ENCODE measurements at regions not wholly inside any gene's neighbourhood (a gene's known extent, or its start where the extent isn't known, plus 50 kb on each side); places are given as distances from the start of the nearest gene placed in this dataset.

DNA sequence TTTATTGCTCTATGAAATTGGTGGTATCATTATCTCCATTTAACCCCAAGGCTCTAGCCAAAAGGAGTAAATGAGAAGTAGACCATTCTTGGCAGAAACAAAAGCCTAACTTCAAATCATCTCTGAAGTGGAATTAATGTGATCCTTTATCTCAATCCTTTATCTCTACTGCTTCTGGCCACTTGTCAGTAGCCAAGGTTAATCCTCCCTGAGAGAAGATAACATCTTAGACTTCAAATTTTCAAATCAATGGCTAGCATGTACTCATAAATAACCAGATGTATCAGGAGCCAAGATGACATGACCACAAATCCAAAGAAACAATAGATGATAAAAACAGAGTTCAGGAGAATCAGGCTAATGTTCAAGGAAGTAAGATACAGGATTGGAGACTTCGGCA, 123.1 kb upstream of the RASSF8 start:
- H3K27ac ChIP-seq: no peak overlapping the region
- no peak overlapping the region for H3K4me3 ChIP-seq
- H3K4me1 ChIP-seq: no peaks in the 10 kb centered on the region
- no peak for DNase-seq (ENCODE audit: low spot score in 2 of 2)
- H3K9me3 ChIP-seq: no peaks in the 10 kb centered on the region
- WGBS: 86% methylated on average over 1 of the region's 1 CpG
- H3K36me3 ChIP-seq: no peaks in the 10 kb centered on the region
- no peak for TF ChIP-seq POLR2AphosphoS5 (IDR thresholded peaks at IDR 0.05)
- TF ChIP-seq POLR2A (IDR thresholded peaks at IDR 0.05): no peak
- TF ChIP-seq, protein P1, sequence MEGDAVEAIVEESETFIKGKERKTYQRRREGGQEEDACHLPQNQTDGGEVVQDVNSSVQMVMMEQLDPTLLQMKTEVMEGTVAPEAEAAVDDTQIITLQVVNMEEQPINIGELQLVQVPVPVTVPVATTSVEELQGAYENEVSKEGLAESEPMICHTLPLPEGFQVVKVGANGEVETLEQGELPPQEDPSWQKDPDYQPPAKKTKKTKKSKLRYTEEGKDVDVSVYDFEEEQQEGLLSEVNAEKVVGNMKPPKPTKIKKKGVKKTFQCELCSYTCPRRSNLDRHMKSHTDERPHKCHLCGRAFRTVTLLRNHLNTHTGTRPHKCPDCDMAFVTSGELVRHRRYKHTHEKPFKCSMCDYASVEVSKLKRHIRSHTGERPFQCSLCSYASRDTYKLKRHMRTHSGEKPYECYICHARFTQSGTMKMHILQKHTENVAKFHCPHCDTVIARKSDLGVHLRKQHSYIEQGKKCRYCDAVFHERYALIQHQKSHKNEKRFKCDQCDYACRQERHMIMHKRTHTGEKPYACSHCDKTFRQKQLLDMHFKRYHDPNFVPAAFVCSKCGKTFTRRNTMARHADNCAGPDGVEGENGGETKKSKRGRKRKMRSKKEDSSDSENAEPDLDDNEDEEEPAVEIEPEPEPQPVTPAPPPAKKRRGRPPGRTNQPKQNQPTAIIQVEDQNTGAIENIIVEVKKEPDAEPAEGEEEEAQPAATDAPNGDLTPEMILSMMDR (IDR thresholded peaks at IDR 0.05): no peak
- no peak for TF ChIP-seq EP300 (IDR thresholded peaks at IDR 0.05)
- H3K27me3 ChIP-seq: no peaks in the 10 kb centered on the region

DNA sequence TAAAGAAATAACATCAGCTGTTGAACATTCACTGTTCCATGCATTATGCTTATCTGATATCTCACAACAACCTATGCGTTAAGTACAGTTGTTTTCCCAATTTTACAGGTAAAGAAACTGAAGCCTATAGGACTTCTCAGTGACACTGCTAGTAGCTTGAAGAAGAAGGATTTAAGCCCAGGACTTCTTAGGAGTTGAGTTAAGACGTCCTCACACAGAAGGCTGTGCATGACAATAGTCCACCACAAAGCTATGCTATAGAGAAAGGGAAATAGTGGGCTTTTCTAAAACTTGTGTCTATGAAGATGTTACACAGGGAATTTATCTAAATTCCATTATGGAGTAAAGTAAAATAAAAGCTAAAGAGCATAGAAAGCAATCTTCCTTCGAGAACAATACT, 120.5 kb upstream of the RASSF8 start:
- Histone ChIP-seq H3K27ac (no peak overlapping the region), H3K36me3 (no peaks in the 10 kb centered on the region), H3K9me3 (no peaks in the 10 kb centered on the region), H3K27me3 (no peaks in the 10 kb centered on the region), H3K4me3 (no peak overlapping the region), H3K4me1 (no peaks in the 10 kb centered on the region)
- TF ChIP-seq, protein P1 (IDR thresholded peaks at IDR 0.05): no peak
- TF ChIP-seq POLR2A (IDR thresholded peaks at IDR 0.05) (no peak), POLR2AphosphoS5 (IDR thresholded peaks at IDR 0.05) (no peak), EP300 (IDR thresholded peaks at IDR 0.05) (no peak)
- WGBS: 91% methylated on average over 3 of the region's 3 CpGs
- DNase-seq (ENCODE audit: low spot score in 2 of 2): no peak

DNA sequence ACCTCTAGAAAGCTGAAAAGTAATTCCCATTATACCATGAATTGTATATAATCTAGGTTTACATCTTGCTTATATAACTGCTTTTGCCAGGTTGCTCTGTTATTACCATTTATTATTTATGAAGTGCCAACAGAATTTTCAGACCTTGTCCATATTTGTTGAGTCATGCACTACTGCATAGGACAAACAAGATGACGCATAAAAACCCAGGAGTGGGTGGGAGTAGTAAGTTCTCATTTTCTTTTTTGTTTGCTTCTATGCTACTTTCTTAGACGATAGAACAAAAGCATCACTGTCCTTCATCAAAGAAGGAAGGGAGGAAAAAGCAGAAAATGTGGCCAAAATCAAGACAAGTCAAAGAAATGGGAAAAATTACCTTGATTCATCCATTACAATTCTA, 119.0 kb upstream of the RASSF8 start:
- 36% methylated on average over 2 of the region's 2 CpGs for WGBS
- no peaks in the 10 kb centered on the region for H3K9me3 ChIP-seq
- H3K27me3 ChIP-seq: no peaks in the 10 kb centered on the region
- no peak overlapping the region for H3K4me3 ChIP-seq
- DNase-seq (ENCODE audit: low spot score in 2 of 2): no peak
- no peak overlapping the region for H3K27ac ChIP-seq
- TF ChIP-seq, protein P1 (IDR thresholded peaks at IDR 0.05): no peak
- TF ChIP-seq POLR2A (IDR thresholded peaks at IDR 0.05) (no peak), EP300 (IDR thresholded peaks at IDR 0.05) (no peak), POLR2AphosphoS5 (IDR thresholded peaks at IDR 0.05) (no peak)
- H3K4me1 ChIP-seq: no peaks in the 10 kb centered on the region
- H3K36me3 ChIP-seq: no peaks in the 10 kb centered on the region

DNA sequence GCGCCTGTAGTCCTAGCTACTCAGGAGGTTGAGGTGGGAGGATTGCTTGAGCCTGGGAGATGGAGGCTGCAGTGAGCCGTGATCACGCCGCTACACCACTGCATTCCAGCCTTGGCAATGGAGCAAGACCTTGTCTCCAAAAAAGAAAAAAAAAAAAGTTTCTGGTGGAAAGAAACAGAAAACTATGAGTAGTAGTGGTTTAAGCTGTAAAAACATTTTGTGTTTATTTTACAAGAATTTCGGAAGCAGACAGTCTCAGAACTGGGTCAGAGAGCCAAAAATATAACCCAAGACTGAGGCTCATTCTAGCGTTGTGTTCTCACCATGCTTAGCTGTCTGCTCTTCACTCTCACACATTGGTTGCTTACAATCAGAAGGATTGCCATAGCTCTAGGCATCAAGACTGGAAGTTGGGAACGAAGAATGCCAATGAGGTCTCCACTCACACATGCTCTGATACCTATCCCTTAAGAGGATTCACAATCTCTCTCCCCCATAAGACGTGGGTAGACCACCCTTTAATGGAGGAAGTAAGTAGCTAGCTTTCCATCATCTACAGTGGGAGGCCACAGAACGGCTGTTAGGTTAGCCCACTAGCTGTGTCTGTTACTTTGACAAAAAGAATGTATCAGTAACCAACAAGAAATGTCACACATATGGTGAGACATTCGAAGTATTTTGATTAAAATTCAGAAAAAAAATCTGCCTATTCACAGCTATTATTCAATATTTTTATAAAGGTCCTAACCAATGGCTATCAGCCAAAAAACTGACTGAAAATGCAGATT, 117.6 kb upstream of the RASSF8 start:
- Histone ChIP-seq H3K4me1 (no peaks in the 10 kb centered on the region), H3K27ac (no peak overlapping the region), H3K4me3 (no peak overlapping the region), H3K36me3 (no peaks in the 10 kb centered on the region), H3K27me3 (no peaks in the 10 kb centered on the region), H3K9me3 (no peaks in the 10 kb centered on the region)
- WGBS: 86% methylated on average over 10 of the region's 10 CpGs
- DNase-seq (ENCODE audit: low spot score in 2 of 2): no peak
- TF ChIP-seq POLR2AphosphoS5 (IDR thresholded peaks at IDR 0.05) (no peak), POLR2A (IDR thresholded peaks at IDR 0.05) (no peak), EP300 (IDR thresholded peaks at IDR 0.05) (no peak)
- TF ChIP-seq, protein P1 (IDR thresholded peaks at IDR 0.05): no peak

DNA sequence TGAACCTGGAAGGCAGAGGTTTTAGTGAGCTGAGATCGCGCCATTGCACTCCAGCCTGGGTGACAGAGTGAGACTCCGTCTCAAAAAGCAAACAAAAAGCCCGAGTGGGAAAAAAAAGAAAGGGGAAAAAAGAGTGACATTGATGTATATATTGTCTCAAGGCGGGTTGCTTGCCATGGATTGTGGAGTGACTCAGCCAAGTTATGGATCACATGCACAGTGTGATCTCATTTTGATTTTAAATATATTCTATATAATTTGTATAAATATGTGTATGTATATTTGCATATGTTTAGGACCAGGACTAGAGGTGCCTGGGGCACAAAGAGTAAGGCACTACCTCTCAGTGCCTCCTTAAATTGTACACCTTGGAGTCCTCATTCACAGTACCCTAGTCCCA, 116.2 kb upstream of the RASSF8 start:
- WGBS: 90% methylated on average over 5 of the region's 5 CpGs
- DNase-seq (ENCODE audit: low spot score in 2 of 2): no peak
- Histone ChIP-seq H3K9me3 (no peaks in the 10 kb centered on the region), H3K4me3 (no peak overlapping the region), H3K36me3 (no peaks in the 10 kb centered on the region), H3K27me3 (no peaks in the 10 kb centered on the region), H3K4me1 (no peaks in the 10 kb centered on the region), H3K27ac (no peak overlapping the region)
- TF ChIP-seq EP300 (IDR thresholded peaks at IDR 0.05) (no peak), POLR2AphosphoS5 (IDR thresholded peaks at IDR 0.05) (no peak), POLR2A (IDR thresholded peaks at IDR 0.05) (no peak)
- TF ChIP-seq, protein P1 (IDR thresholded peaks at IDR 0.05): no peak
